ENCODE measurements at regions not wholly inside any gene's neighbourhood (a gene's known extent, or its start where the extent isn't known, plus 50 kb on each side); places are given as distances from the start of the nearest gene placed in this dataset.

DNA sequence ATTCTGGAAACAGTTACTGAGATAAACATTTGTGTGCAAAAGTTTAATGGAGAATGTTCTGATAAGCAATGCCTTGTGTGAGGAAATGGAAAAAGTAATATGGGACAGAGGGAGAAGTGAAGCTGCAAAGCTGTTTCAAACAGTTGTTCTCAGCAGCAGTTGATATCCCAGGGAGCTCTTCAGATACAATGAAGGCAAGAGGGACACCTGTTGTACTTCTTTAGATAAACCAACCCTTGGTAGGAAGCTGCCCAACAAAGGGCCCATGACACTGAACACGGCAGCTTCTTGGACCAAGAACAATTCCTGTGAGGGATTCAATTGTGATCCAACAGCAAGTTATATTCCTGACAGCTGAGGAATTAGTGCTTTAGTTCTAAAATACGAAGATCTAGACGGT, 894.3 kb upstream of the PCDH20 start:
- no peak for ATAC-seq
- TF ChIP-seq ZC3H10 (CRISPR knock-in tag; IDR thresholded peaks at IDR 0.05) (no peak), ARNTL (CRISPR knock-in tag; IDR thresholded peaks at IDR 0.05; ENCODE audit: borderline replicate concordance, low read depth) (no peak), GLIS3 (CRISPR knock-in tag; IDR thresholded peaks at IDR 0.05) (no peak), SNAI2 (CRISPR knock-in tag; IDR thresholded peaks at IDR 0.05) (no peak), TOX (CRISPR knock-in tag; IDR thresholded peaks at IDR 0.05; ENCODE audit: borderline replicate concordance) (no peak), ESRRG (CRISPR knock-in tag; IDR thresholded peaks at IDR 0.05) (no peak), RARB (CRISPR knock-in tag; IDR thresholded peaks at IDR 0.05) (no peak), BACH2 (CRISPR knock-in tag; IDR thresholded peaks at IDR 0.05; ENCODE audit: borderline replicate concordance) (no peak), TSHZ2 (CRISPR knock-in tag; IDR thresholded peaks at IDR 0.05) (no peak), PPARA (CRISPR knock-in tag; IDR thresholded peaks at IDR 0.05; ENCODE audit: borderline replicate concordance) (no peak), ZFP30 (CRISPR knock-in tag; IDR thresholded peaks at IDR 0.05) (no peak), ZNF565 (CRISPR knock-in tag; conservative IDR thresholded peaks at IDR 0.05; ENCODE audit: low read depth) (no peak), CSDC2 (CRISPR knock-in tag; IDR thresholded peaks at IDR 0.05) (no peak)
- TF ChIP-seq, protein P1, sequence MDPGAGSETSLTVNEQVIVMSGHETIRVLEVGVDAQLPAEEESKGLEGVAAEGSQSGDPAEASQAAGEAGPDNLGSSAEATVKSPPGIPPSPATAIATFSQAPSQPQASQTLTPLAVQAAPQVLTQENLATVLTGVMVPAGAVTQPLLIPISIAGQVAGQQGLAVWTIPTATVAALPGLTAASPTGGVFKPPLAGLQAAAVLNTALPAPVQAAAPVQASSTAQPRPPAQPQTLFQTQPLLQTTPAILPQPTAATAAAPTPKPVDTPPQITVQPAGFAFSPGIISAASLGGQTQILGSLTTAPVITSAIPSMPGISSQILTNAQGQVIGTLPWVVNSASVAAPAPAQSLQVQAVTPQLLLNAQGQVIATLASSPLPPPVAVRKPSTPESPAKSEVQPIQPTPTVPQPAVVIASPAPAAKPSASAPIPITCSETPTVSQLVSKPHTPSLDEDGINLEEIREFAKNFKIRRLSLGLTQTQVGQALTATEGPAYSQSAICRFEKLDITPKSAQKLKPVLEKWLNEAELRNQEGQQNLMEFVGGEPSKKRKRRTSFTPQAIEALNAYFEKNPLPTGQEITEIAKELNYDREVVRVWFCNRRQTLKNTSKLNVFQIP (CRISPR knock-in tag; IDR thresholded peaks at IDR 0.05; ENCODE audit: borderline replicate concordance, low read depth), result no peak
- TF ChIP-seq, protein P2, sequence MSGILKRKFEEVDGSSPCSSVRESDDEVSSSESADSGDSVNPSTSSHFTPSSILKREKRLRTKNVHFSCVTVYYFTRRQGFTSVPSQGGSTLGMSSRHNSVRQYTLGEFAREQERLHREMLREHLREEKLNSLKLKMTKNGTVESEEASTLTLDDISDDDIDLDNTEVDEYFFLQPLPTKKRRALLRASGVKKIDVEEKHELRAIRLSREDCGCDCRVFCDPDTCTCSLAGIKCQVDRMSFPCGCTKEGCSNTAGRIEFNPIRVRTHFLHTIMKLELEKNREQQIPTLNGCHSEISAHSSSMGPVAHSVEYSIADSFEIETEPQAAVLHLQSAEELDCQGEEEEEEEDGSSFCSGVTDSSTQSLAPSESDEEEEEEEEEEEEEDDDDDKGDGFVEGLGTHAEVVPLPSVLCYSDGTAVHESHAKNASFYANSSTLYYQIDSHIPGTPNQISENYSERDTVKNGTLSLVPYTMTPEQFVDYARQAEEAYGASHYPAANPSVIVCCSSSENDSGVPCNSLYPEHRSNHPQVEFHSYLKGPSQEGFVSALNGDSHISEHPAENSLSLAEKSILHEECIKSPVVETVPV (CRISPR knock-in tag; IDR thresholded peaks at IDR 0.05), result no peak
- TF ChIP-seq, protein P3, sequence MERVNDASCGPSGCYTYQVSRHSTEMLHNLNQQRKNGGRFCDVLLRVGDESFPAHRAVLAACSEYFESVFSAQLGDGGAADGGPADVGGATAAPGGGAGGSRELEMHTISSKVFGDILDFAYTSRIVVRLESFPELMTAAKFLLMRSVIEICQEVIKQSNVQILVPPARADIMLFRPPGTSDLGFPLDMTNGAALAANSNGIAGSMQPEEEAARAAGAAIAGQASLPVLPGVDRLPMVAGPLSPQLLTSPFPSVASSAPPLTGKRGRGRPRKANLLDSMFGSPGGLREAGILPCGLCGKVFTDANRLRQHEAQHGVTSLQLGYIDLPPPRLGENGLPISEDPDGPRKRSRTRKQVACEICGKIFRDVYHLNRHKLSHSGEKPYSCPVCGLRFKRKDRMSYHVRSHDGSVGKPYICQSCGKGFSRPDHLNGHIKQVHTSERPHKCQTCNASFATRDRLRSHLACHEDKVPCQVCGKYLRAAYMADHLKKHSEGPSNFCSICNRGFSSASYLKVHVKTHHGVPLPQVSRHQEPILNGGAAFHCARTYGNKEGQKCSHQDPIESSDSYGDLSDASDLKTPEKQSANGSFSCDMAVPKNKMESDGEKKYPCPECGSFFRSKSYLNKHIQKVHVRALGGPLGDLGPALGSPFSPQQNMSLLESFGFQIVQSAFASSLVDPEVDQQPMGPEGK (CRISPR knock-in tag; IDR thresholded peaks at IDR 0.05; ENCODE audit: borderline replicate concordance), result no peak
- TF ChIP-seq, protein P4, sequence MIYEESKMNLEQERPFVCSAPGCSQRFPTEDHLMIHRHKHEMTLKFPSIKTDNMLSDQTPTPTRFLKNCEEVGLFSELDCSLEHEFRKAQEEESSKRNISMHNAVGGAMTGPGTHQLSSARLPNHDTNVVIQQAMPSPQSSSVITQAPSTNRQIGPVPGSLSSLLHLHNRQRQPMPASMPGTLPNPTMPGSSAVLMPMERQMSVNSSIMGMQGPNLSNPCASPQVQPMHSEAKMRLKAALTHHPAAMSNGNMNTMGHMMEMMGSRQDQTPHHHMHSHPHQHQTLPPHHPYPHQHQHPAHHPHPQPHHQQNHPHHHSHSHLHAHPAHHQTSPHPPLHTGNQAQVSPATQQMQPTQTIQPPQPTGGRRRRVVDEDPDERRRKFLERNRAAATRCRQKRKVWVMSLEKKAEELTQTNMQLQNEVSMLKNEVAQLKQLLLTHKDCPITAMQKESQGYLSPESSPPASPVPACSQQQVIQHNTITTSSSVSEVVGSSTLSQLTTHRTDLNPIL (CRISPR knock-in tag; IDR thresholded peaks at IDR 0.05; ENCODE audit: low read depth), result no peak

- no peak for ATAC-seq
- TF ChIP-seq OSR1 (CRISPR knock-in tag; IDR thresholded peaks at IDR 0.05) (no peak), RARB (CRISPR knock-in tag; IDR thresholded peaks at IDR 0.05) (no peak), SNAI2 (CRISPR knock-in tag; IDR thresholded peaks at IDR 0.05) (no peak), ZNF70 (CRISPR knock-in tag; IDR thresholded peaks at IDR 0.05) (no peak), GLIS3 (CRISPR knock-in tag; IDR thresholded peaks at IDR 0.05) (no peak)
- TF ChIP-seq, protein P4 (CRISPR knock-in tag; IDR thresholded peaks at IDR 0.05; ENCODE audit: low read depth), result no peak
- TF ChIP-seq, protein P1 (CRISPR knock-in tag; IDR thresholded peaks at IDR 0.05; ENCODE audit: borderline replicate concordance, low read depth), result no peak
These were observed 890.1 kb upstream of the PCDH20 start for GRCh38 chr13:62305756-62306155.
